Neural cell (in vitro differentiated cells): ENCODE measurements at regions not wholly inside any gene's neighbourhood (a gene's known extent, or its start where the extent isn't known, plus 50 kb on each side); places are given as distances from the start of the nearest gene placed in this dataset.
"Not testable (repeated sequence)": the region's sequence is repeated elsewhere in the genome, so short reads cannot be mapped to it uniquely, and the experiment has no call there.

ENCODE experiments used
- H2AFZ ChIP-seq: fragments of 200-600, 300-800 bp; sonication (generic), shearing (Covaris generic); 2 replicates; pipeline ENCODE4 v1.6.0; 2014; ENCODE audit warnings: low read depth, mild to moderate bottlenecking, antibody characterized with exemption, low read length, moderate library complexity
- H3F3A ChIP-seq: fragments of 200-600 bp; shearing (Covaris generic); 2 replicates; pipeline ENCODE4 v1.6.1; 2016; ENCODE audit warnings: mild to moderate bottlenecking, moderate library complexity, mixed read lengths, antibody characterized with exemption, low read length; ENCODE audit not compliant: insufficient read depth, poor library complexity, severe bottlenecking
- H3K27ac ChIP-seq: fragments of 200-600, 300-800 bp; sonication (generic), shearing (Covaris generic); 2 replicates; pipeline ENCODE4 v1.5.1; 2014; ENCODE audit warnings: mild to moderate bottlenecking, low read length, moderate library complexity
- H3K27me3 ChIP-seq: fragments of 300-800, 200-600 bp; sonication (generic), shearing (Covaris generic); 2 replicates; pipeline ENCODE4 v1.6.0; 2014; ENCODE audit warnings: mild to moderate bottlenecking, low read depth, low read length, moderate library complexity; ENCODE audit not compliant: insufficient read depth
- H3K36me3 ChIP-seq: fragments of 300-800, 200-600 bp; sonication (generic), shearing (Covaris generic); 2 replicates; pipeline ENCODE4 v1.5.1; 2014; ENCODE audit warnings: mild to moderate bottlenecking, antibody characterized with exemption, low read length, moderate library complexity; ENCODE audit not compliant: insufficient read depth
- H3K4me2 ChIP-seq: fragments of 300-800, 200-600 bp; sonication (generic), shearing (Covaris generic); 2 replicates; pipeline ENCODE4 v1.6.0; 2014; ENCODE audit warnings: mild to moderate bottlenecking, low read length
- H3K4me3 ChIP-seq: fragments of 300-800, 200-600 bp; sonication (generic), shearing (Covaris generic); 2 replicates; pipeline ENCODE4 v1.5.1; 2014; ENCODE audit warnings: mild to moderate bottlenecking, low read length, moderate library complexity
- H3K79me2 ChIP-seq: fragments of 200-600 bp; shearing (Covaris generic); replicated peaks from 2 replicates; pipeline ENCODE4 v1.6.0; 2014; ENCODE audit warnings: mild to moderate bottlenecking, low read length, moderate library complexity; ENCODE audit not compliant: insufficient read depth
- H3K9ac ChIP-seq: fragments of 300-800, 200-600 bp; sonication (generic), shearing (Covaris generic); 2 replicates; pipeline ENCODE4 v1.6.1; 2016; ENCODE audit warnings: mild to moderate bottlenecking, low read length, mixed read lengths
- H3K9me2 ChIP-seq: fragments of 200-600 bp; shearing (Covaris generic); 2 replicates; pipeline ENCODE4 v1.6.1; 2016; ENCODE audit warnings: mild to moderate bottlenecking, low read length, mixed read lengths; ENCODE audit not compliant: insufficient read depth
- H3K9me3 ChIP-seq: fragments of 200-600, 300-800 bp; sonication (generic), shearing (Covaris generic); 2 replicates; pipeline ENCODE4 v1.6.1; 2016; ENCODE audit warnings: mild to moderate bottlenecking, mixed run types, low read length, moderate library complexity, mixed read lengths
- H4K20me1 ChIP-seq: fragments of 200-600 bp; shearing (Covaris generic); 2 replicates; pipeline ENCODE4 v1.6.1; 2016; ENCODE audit warnings: mild to moderate bottlenecking, mixed run types; ENCODE audit not compliant: insufficient read depth
- EP300 ChIP-seq: fragments of 450-650 bp; conservative IDR thresholded peaks from 2 replicates; pipeline ENCODE4 v1.6.1; 2014; ENCODE audit warnings: antibody characterized with exemption, mild to moderate bottlenecking, moderate library complexity; ENCODE audit not compliant: poor library complexity, severe bottlenecking
- EZH2 ChIP-seq: fragments of 200-600, 300-800 bp; shearing (Covaris generic), sonication (generic); IDR thresholded peaks from 2 replicates; pipeline ENCODE4 v1.6.1; 2014; ENCODE audit warnings: antibody characterized with exemption, low read length, borderline replicate concordance, mild to moderate bottlenecking; ENCODE audit not compliant: insufficient read depth, poor library complexity, severe bottlenecking
- MXI1 ChIP-seq: fragments of 450-650 bp; conservative IDR thresholded peaks from 2 replicates; pipeline ENCODE4 v1.6.1; 2014; ENCODE audit warnings: antibody characterized with exemption, mild to moderate bottlenecking; ENCODE audit not compliant: poor library complexity, severe bottlenecking
- POLR2AphosphoS5 ChIP-seq: IDR thresholded peaks from 2 replicates; pipeline ENCODE4 v1.6.1; 2012
- RAD21 ChIP-seq: fragments of 450-650 bp; conservative IDR thresholded peaks from 2 replicates; pipeline ENCODE4 v1.6.1; 2014; ENCODE audit warnings: antibody characterized with exemption, mild to moderate bottlenecking, moderate library complexity
- REST ChIP-seq: IDR thresholded peaks from 2 replicates; pipeline ENCODE4 v1.6.1; 2012; ENCODE audit warnings: borderline replicate concordance
- SMC3 ChIP-seq: fragments of 450-650 bp; conservative IDR thresholded peaks from 2 replicates; pipeline ENCODE4 v1.6.1; 2014; ENCODE audit warnings: antibody characterized with exemption, mild to moderate bottlenecking, moderate library complexity; ENCODE audit not compliant: poor library complexity
- TAF1 ChIP-seq: IDR thresholded peaks from 2 replicates; pipeline ENCODE4 v1.6.1; 2012; ENCODE audit warnings: low read depth
- TF ChIP-seq, protein P1 (sequence below): fragments of 450-650 bp; IDR thresholded peaks from 2 replicates; pipeline ENCODE4 v1.5.1; 2014; ENCODE audit warnings: antibody characterized with exemption, mild to moderate bottlenecking, moderate library complexity; ENCODE audit not compliant: poor library complexity, severe bottlenecking

DNA sequence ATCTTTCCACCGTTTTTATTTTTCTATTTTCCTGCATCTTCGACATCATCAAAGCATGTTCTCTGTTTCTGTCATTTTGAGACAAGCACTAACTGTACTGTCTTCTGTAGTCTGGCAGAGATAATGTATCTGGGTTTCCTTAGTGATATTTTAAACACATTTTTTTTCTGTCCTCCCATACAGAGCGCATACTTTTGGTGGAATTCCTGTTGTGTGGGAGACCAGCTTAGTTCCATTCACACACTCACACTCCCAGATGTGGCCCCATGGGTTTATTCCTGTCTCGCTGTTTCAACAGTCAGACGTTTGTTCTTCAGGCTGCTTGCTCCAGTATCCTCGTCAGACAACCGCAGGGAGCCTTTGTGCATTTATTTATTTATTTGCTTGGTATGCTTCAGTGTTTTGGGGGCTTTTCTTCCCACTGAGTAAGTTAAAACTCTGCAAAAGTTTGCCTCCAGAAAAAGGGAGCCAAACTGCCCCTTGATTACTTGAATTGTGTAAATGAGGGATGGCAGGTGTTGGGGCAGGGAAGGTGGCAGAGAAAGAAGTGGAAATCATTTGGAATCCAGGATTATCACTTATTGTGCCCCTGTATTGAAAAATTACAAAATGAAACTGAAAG is 456.8 kb upstream of the KLF6 start:
- no peaks in the 10 kb centered on the region for H3K36me3 ChIP-seq
- H3K4me3 ChIP-seq = no peak overlapping the region
- TF ChIP-seq EP300 (peak; percentile 46), POLR2AphosphoS5 (no peak)
- no peaks in the 10 kb centered on the region for H4K20me1 ChIP-seq
- no peaks in the 10 kb centered on the region for H3K9me3 ChIP-seq
- no peaks in the 10 kb centered on the region for H3K79me2 ChIP-seq
- H3K9me2 ChIP-seq = no peaks in the 10 kb centered on the region
- no peak overlapping the region for H3K27ac ChIP-seq
- H3K9ac ChIP-seq = no peak overlapping the region
- H3K4me2 ChIP-seq = no peak overlapping the region
- H3F3A ChIP-seq = peaks cover 3% of the 10 kb centered on the region
- no peaks in the 10 kb centered on the region for H3K27me3 ChIP-seq
- no peak overlapping the region for H2AFZ ChIP-seq

DNA sequence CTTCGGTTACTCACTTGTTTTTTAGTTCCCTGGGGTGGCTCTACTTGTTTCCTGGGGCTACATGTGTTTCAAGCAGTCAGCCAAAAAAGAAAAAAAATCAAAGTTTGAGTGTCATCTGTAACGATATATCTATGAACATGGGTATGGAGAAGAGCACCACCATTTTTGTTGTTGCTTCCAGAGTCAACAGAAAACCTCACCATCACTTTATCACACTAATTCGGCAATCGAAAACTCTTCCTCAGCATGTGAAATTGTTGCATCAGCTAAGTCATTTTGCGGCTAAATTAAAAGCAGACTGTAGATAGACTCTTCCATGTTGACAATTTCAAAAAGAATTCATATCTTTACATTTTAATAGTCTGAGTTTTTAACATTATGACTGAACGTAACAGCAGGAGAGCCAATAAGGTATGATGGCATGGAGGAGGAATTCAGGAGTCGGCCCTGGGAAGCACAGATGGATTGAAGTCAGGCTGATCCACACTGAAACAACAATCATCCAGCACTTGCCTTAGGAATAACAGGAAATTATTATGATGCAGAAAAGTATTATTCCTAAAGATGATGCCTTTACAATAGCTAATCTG is 455.7 kb upstream of the KLF6 start:
- Histone ChIP-seq H3K9me2 (no peaks in the 10 kb centered on the region), H3K4me2 (no peak overlapping the region), H2AFZ (no peak overlapping the region), H4K20me1 (no peaks in the 10 kb centered on the region), H3K36me3 (no peaks in the 10 kb centered on the region), H3K27me3 (no peaks in the 10 kb centered on the region), H3K9me3 (no peaks in the 10 kb centered on the region), H3K4me3 (no peak overlapping the region), H3F3A (peaks cover 3% of the 10 kb centered on the region), H3K9ac (no peak overlapping the region), H3K27ac (no peak overlapping the region), H3K79me2 (no peaks in the 10 kb centered on the region)
- TF ChIP-seq SMC3 = no peak
- no peak for TF ChIP-seq RAD21
- no peak for TF ChIP-seq MXI1
- TF ChIP-seq TAF1 = no peak
- TF ChIP-seq EZH2 = no peak
- no peak for TF ChIP-seq POLR2AphosphoS5

GRCh38 chr10:4239186-4239585 is 454.2 kb upstream of the KLF6 start:
- H3F3A ChIP-seq = peaks cover 3% of the 10 kb centered on the region
- TF ChIP-seq REST = no peak
- TF ChIP-seq EP300 = no peak
- no peak for TF ChIP-seq SMC3
- TF ChIP-seq MXI1 = no peak
- TF ChIP-seq RAD21 = no peak
- TF ChIP-seq, protein P1, sequence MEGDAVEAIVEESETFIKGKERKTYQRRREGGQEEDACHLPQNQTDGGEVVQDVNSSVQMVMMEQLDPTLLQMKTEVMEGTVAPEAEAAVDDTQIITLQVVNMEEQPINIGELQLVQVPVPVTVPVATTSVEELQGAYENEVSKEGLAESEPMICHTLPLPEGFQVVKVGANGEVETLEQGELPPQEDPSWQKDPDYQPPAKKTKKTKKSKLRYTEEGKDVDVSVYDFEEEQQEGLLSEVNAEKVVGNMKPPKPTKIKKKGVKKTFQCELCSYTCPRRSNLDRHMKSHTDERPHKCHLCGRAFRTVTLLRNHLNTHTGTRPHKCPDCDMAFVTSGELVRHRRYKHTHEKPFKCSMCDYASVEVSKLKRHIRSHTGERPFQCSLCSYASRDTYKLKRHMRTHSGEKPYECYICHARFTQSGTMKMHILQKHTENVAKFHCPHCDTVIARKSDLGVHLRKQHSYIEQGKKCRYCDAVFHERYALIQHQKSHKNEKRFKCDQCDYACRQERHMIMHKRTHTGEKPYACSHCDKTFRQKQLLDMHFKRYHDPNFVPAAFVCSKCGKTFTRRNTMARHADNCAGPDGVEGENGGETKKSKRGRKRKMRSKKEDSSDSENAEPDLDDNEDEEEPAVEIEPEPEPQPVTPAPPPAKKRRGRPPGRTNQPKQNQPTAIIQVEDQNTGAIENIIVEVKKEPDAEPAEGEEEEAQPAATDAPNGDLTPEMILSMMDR = no peak
- no peak for TF ChIP-seq TAF1
- no peak for TF ChIP-seq EZH2
- no peak for TF ChIP-seq POLR2AphosphoS5
- H3K79me2 ChIP-seq = no peaks in the 10 kb centered on the region
- no peaks in the 10 kb centered on the region for H3K9me3 ChIP-seq
- no peak overlapping the region for H2AFZ ChIP-seq
- H3K9me2 ChIP-seq = no peaks in the 10 kb centered on the region
- no peak overlapping the region for H3K4me3 ChIP-seq
- no peaks in the 10 kb centered on the region for H4K20me1 ChIP-seq
- H3K36me3 ChIP-seq = no peaks in the 10 kb centered on the region
- no peaks in the 10 kb centered on the region for H3K27me3 ChIP-seq
- no peak overlapping the region for H3K4me2 ChIP-seq
- H3K27ac ChIP-seq = no peak overlapping the region
- H3K9ac ChIP-seq = no peak overlapping the region

DNA sequence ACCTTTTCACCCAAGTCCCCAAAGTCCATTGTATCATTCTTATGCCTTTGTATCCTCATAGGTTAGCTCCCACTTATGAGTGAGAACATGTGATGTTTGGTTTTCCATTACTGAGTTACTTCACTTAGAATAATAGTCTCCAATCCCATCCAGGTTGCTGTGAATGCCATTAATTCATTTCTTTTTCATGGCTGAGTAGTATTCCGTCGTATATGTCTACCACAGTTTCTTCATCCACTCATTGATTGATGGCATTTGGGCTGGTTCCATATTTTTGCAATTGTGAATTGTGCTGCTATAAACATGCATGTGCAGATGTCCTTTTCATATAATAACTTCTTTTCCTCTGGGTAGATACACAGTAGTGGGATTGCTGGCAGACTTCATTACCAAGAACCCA is 451.9 kb upstream of the KLF6 start:
- not testable (repeated sequence) for H3K79me2 ChIP-seq, H3K27me3 ChIP-seq, H3K9me2 ChIP-seq, H2AFZ ChIP-seq, H3K9me3 ChIP-seq, H4K20me1 ChIP-seq, H3K36me3 ChIP-seq, H3K9ac ChIP-seq, H3K4me3 ChIP-seq, H3K4me2 ChIP-seq, H3K27ac ChIP-seq, H3F3A ChIP-seq
